GM18511 (cell line): ENCODE measurements at regions not wholly inside any gene's neighbourhood (a gene's known extent, or its start where the extent isn't known, plus 50 kb on each side); places are given as distances from the start of the nearest gene placed in this dataset.
"Not testable (repeated sequence)": the region's sequence is repeated elsewhere in the genome, so short reads cannot be mapped to it uniquely, and the experiment has no call there.

Source experiments
- ATAC-seq: cut with Tn5 transposase; IDR thresholded peaks from one replicate; pipeline ENCODE4 v1.9.1; 2021; ENCODE audit warnings: mild to moderate bottlenecking, moderate library complexity; ENCODE audit not compliant: unreplicated experiment

DNA sequence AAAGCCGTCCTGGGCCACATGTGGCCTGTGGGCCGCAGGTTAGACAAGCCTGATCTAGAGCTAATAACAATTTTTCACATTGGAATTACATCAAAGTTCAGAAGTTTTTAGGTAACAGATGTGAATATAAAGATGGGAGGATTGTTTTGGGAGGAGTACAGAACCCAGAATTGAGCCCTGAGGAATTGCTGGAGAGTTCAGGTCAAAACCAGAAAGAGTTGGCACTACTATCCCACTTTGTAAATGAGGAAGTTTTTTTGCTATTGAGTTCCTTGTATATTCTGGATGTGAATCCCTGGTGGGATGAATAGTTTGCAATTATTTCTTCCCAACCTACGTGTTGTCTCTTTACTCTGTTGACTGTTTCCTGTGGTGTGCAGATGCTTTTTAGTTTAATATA is 109.5 kb upstream of the LIPC start:
- ATAC-seq, result no peak

DNA sequence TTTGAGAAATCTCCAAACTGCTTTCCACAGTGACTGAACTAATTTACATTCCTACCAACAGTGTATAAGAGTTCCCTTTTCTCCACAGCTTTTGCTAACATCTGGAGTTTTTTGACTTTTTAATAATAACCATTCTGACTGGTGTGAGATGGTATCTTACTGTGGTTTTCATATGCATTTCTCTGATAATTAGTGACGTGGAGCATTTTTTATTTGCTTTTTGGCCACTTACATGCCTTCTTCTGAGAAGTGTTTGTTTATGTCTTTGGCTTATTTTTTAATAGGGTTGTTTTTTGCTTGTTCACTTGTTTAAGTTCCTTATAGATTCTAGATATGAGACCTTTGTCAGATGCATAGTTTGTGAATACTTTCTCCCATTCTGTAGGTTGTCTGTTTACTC is 108.5 kb upstream of the LIPC start:
- ATAC-seq, result not testable (repeated sequence)

DNA sequence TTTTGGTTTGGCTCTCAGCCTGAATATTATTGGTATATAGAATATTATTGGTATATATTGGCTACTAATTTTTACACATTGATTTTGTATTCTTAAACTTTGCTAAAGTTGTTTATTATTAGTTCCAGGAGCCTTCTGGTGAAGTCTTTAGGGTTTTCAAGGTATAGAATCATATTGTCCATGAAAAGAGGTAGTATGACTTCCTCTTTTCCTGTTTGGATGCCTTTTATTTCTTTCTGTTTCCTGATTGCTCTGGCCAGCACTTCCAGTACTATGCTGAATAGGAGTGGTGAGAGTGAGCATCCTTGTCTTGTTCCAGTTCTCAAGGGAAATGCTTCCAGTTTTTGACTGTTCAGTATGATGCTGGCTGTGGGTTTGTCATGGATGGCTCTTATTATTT is 107.3 kb upstream of the LIPC start:
- ATAC-seq, result no peak

DNA sequence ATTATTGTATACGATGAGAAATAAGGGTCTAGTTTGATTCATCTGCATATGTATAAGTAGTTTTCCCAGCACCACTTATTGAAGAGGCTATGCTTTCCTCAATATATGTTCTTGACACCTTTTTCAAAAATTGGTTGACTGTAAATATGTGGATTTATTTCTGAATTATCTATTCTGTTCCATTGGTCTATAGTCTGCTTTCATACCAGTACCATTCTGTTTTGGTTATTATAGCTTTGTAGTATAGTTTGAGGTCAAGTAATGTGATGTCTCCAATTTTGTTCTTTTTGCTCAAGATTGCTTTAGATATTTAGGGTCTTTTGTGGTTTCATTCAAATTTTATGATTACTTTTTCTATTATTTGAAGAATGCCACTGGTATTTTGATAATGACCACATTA is 103.8 kb upstream of the LIPC start:
- no peak for ATAC-seq

DNA sequence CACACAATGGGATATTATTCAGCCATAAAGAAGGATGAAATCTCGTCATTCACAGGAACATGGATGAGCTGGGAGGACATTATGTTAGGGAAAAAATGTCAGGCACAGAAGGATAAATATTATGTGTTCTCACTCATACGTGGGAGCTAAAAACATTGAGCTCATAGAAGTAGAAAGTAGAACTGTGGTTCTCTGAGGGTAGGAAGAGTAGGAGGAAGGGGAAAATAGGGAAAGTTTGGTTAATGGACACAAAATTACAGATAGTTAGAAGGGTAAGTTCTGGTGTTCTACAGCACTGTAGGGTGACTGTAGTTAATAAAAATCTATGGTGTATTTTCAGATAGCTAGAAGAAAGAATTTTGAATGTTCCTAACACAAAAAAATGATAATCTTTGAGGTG is 102.6 kb upstream of the LIPC start:
- ATAC-seq, result no peak

DNA sequence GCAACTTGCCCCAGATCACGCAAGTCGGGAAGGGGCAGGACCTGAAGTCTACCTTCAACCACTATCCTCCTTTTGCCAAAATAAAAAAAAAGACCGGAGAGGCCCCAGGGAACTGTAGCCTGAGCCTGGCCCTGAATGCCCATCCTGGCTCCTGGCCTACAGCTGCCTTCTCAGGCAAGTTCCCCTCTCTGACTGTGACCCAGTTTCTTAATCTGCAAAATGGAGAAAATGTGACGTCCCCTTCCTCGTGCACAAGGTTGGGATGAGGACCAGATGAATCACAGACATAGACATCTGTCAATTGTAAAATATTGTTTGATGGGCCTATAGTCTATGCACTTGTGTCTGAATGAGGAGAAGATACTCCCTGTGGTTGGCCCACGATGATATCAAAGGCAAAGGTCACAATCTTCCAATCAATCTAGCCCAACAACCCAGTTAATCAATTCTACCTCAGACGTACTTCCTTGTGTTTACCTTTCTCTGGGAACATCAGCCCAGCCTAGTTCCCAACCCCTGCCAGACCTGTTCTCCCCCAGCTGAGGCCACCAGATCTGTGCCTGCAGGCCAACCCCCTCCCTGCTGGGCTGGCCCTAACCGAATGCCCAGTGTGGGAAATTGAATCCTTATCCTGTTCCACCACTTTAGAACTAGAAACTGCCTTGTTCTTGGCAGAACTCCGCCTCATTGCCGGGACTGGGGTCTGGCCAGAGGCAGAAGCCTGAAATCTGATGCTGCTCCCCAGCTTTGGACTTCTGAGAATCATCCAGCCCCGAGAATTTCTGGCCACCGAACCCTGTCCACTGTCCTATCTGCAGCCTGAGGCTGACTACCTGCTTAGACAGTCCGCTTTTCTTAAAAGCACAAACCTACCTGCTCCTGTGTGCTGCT is 101.8 kb upstream of the LIPC start:
- ATAC-seq, result no peak

DNA sequence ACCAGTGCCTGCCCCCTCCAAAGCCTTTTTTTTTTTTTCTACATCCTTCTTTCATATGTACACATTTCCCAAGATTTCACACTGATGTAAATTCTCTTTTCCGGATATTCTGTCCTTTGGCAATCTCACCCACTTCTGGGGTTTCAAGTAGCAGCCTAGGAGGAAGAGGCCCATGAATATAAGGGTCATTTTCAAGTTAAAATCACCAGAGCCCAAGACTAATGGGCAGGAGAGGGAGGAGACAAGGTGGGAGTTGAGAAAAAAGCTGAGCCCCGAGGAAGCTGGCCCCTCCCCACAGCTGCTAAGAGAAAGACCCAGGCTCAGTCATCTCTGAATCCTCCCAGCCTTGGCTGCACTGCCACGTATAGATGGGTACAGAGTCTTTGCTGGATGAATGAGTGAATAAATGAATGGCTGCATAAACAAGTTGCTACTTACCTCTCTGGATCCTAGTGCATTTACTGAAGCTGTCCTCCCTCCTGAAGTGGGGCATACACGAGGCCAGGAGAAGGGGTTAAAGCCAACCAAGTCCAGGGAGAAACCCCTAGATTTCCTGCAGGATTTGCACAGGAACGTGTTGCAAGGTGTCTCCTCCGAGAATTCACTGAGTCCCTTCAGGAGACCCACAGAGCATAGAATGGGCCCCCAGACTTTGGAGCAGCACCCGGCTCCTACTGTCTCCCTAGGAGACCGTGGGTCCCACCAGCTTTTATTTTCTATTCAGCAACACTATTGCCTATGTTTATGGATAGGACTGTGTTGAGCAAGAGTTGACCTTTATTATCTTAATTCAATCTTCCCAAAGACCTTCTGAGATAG is 100.8 kb upstream of the LIPC start:
- ATAC-seq, result no peak

DNA sequence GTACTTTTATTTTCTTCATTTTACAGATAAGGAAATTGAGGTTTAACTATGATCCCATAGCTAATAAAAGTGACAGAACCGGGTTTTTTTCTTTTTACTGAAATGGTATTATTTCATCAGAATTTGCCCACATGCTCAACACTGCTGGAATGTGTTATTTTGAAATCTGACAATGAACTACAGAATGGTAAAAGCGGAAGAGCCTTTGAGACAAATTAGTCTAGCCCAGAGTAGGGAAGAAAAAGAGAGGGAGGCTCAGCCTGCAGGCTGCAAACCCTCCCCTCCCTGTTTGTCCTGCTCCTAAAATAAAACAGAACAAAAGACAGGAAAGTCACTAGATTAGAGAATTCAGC is 100.3 kb upstream of the LIPC start:
- no peak for ATAC-seq

DNA sequence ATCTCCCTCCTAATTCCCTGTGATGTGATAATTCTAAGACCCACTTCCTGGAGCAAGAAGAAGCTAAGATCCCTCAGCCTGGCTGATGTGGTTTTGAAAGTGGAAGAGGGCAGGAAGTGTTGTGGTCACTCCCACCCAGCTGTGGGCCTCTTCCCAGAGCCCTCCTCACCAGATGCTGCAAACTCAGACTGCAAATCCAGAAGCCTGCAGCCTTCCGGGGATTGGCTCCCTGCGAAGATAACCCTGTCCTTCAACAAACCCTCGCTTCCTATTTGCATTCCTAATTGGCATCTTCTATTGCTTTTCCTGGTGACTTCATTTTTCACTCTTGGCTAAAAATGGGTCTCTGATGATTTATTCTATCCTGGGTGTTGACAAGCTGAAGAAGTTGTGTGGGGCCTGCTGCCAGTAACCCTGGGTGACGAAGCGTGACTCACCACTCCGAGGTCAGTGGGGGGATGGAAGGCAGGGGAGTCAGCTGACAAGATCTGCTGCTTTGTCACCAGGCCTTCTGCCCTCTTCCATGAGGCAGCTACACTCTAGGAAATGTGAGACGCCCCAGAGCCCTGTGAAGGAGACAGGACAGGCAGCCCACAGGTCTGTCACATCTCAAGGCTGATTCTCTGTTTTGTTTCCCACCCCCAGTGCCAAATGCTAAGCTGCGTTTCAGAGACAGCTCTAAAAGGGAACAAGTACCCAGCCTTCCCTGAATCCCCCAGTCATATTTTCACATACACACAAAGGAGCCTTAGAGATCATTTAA is 99.7 kb upstream of the LIPC start:
- ATAC-seq, result peak; percentile 91

DNA sequence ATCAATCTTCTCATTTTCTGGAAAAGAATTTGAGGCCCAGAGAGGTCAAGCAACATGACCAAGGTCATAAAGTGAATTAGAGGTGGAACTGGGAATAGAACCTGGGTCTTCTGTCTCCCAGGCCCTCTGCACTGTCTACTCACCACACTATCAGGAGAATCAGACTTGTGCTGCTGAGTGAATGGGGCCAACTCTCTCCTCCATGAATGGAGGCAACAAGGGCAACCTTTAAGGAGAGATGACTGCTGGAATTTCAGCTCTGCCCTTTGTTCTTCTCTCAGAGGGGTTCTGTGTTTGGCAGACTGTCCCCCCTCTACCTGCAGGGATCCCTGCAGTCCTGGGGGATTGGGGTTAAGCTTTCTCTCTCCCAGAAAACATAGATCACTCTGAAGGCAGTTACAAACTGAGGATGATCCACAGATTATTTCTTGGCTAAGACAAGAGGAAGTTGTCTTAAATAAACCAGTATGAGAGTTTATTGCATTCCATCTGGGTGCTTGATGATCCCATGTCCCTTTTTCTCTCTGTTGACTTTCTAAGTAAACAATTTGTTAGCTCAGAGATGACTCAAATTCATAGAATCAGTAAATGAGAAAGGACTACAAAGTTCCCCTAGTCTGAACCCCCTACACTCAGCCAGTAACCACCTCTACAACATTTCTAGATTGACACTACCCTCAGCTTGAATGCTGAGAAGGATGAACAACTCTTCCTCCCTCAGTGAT is 99.0 kb upstream of the LIPC start:
- peak; percentile 11 for ATAC-seq

DNA sequence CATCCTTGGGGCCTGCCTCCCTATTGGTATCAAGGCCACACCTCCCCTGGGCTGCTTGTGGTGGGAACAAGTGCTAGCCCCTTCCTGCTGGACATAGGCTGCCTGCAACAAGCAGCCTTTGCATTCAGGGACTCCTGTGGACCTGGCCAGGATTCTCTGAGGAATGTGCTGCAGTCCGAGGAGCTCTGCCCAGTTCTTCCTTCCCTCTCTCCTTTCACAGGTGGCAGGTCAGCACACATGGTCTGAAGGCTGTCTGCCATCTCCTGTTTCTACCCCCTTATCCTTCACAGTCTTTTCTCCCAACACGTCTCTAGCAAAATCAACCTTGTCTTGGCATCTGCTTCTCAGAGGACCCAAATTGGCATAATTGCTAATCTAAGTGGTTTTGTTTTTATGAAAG is 97.0 kb upstream of the LIPC start:
- ATAC-seq, result no peak

DNA sequence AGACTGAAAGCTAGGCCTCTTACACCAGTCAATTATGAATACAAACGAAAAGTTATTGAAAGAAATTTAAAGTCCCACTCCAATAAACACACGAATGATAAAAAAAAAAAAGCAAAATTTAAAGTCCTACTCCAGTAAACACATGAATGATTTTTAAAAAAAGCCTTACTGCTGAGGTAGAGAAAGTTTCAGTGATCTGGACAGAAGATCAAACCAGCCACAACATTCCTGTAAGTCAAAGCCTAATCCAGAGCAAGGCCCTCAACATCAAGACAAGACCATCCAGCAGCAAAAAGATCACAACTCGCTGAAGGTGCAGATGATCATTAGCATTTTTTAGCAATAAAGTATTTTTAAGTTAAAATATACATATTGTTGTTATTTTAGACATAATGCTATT is 95.6 kb upstream of the LIPC start:
- ATAC-seq, result no peak

DNA sequence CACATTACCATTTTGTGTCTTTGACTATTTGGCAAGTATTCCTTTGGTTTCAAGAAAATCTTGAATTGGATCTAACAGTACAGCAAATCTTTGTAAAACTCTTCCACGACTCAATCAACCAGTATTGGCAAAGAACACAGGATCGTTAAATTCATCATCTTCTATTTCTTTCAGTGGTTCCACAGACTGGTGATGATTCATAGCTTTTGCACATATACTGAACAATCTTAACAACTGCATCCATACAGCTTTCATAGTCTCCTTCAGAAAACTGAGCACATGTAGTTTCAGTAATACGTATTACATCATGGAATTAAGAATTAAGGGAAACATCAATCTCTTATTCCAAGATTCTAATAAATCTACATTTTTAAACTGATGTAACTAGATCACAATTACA is 91.6 kb upstream of the LIPC start:
- no peak for ATAC-seq

DNA sequence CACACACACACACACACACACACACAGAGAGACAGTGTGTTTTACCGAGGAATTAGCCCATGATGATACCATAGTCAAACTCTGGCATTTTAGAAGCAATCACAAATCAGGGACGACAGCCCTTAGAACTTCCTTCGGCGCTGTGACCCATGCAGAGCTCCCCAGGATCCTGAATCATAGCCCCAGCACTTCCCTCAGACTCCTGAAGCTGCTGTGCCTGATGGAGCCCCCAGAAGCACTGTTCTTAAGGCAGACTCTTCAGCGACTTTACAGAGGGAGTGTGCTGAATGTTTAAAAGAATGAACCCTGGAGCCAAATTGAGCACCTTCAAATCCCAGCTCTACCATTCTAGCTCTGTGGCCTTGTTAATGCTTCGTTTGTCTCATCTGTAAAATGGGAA is 89.3 kb upstream of the LIPC start:
- no peak for ATAC-seq

DNA sequence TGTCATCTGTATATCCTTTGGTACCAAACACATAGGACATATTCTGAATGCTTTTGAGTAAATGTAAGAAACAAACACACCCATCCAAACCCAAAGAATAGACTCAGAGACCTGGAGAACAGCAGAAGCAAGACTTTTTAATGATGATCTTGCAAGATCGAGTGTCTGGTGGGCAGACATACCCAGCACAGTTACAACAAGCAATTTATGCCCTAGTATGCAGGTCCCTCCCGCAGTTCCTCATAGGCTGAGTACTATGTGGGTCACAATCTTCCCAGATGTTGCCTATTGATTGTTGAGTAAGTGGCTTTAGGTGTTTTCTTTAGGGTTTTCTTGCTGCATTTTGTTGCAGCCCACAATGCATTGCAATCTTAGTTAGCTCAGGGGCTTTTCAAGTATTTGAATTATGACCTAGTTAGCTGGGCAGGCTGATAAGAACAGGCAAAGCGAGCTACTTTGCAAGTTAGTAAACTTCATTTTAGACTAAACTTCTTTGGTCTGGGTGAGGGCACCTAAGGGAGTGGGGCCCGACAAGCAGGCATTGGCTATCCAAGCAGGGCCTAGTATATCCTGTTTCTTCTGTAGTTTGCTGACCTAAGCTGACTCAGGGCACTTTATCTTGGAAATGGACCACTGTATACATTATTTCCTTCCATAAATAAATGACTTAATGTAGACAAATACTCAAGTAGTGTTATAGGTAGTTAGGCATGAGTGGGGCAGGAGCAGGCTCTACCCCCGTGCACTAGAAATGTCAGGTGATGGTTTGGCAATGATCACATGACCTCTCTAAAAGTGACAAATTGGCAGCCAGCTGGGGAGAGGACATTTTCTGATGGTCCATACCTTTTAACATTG is 87.3 kb upstream of the LIPC start:
- ATAC-seq, result no peak

DNA sequence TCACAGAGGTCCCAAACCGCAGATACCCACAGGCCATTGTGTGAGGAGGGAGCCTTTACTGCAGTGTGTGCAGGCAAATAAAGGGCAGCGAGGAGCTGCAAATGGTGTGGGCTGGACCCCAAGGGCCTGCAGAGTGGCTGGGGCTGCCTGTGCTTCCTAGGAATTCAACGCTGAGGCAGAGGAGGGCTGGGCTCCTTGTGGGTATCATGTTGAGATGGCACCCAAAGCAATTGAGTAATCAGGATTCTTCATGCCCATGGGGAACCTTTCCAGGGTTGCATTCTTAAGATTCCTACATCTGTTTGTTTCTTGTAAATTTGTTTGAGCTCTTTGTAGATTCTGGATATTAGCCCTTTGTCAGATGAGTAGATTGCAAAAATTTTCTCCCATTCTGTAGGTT is 85.4 kb upstream of the LIPC start:
- ATAC-seq, result no peak

DNA sequence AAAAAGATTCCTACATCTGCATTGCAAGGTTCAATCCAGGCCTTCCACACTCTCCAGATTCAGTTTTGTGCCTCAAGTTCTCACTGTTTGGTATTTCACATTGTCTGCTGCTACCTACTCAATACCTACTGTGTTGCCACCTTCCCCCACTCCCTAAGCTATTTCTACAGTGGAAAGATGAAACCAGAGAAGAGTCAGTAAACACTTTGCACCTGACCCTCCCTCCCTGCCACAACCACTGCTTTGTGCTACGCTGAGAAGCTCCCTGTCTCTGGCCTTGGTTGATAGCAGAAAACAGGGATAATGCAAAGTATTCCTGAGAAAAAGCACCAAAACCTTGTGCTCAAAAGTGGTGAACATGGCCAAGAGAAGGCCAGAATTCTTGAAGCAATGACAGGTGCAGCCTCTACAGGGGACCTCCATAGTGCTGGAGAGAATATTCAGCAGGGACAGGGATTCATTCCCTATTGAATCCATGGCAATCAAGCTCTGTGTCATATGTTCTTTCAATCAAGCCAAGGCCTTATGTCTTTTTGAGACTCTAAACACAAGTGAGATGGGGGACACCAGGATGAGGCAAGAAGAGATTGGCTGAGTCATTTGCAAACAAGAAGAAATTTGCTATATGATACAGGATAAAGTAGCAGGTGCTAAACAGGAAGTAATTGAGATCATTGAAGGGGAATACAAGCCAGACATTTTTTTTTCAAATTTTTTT is 83.5 kb upstream of the LIPC start:
- no peak for ATAC-seq

DNA sequence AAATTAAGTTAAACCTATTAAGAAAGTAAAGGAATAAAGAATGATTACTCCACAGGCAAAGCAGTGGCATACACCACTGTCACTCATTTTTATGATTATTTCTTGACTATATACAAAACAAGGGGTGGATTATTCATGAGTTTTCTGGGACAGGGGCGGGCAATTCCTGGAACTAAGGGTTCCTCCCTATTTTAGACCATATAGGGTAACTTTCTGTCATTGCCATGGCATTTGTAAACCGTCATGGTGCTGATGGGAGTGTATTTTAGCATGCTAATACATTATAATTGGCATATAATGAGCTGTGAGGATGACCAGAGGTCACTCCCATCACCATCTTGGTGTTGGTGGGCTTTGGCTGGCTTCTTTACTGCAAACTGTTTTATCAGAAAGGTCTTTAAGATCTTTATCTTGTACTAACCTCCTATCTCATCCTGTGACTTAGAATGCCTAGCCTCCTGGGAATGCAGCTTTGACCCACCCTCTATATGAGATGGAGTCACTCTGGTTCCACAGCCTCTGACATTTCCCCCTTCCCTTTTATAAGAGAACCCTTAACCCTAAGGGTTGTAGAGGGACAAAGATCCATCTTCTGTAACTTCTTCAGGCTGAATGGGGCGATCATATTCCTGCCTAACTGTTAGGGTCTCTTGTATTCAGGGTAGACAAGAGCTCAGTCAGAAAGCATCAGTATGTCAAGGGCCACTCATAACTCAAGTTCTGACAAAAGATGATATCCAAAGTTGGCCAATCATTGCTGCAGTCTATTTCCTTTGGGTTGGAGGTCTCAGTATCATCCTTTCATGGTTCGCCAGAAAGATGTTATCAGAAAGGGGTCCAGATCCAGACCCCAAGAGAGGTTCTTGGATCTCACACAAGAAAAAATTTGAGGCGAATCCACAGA is 79.5 kb upstream of the LIPC start:
- no peak for ATAC-seq
